ENCODE measurements at regions not wholly inside any gene's neighbourhood (a gene's known extent, or its start where the extent isn't known, plus 50 kb on each side); places are given as distances from the start of the nearest gene placed in this dataset.

- no peak for DNase-seq (ENCODE audit: low read depth)
- TF ChIP-seq CTCF (IDR thresholded peaks at IDR 0.05; ENCODE audit: insufficient read depth, low read length), result no peak
Measured at GRCh38 chr9:3036333-3036700, 192.4 kb upstream of the PUM3 start.

GRCh38 chr9:3035579-3036332 is 191.9 kb upstream of the PUM3 start:
- no peak for DNase-seq (ENCODE audit: low read depth)
- no peak for TF ChIP-seq CTCF (IDR thresholded peaks at IDR 0.05; ENCODE audit: insufficient read depth, low read length)
- H3K4me3 ChIP-seq (ENCODE audit: low read depth, low read length), result no peak overlapping the region

More at GRCh38 chr9:3036333-3036700, 192.4 kb upstream of the PUM3 start:
- no peak overlapping the region for H3K4me3 ChIP-seq (ENCODE audit: low read depth, low read length)

GRCh38 chr9:3032898-3033297 is 189.0 kb upstream of the PUM3 start:
- H3K4me3 ChIP-seq (ENCODE audit: low read depth, low read length), result no peak overlapping the region
- no peak for DNase-seq (ENCODE audit: low read depth)
- TF ChIP-seq CTCF (IDR thresholded peaks at IDR 0.05; ENCODE audit: insufficient read depth, low read length), result no peak

GRCh38 chr9:3028535-3028934 is 184.6 kb upstream of the PUM3 start:
- no peak for TF ChIP-seq CTCF (IDR thresholded peaks at IDR 0.05; ENCODE audit: insufficient read depth, low read length)
- no peak for DNase-seq (ENCODE audit: low read depth)
- H3K4me3 ChIP-seq (ENCODE audit: low read depth, low read length), result no peak overlapping the region

- no peak overlapping the region for H3K4me3 ChIP-seq (ENCODE audit: low read depth, low read length)
- no peak for TF ChIP-seq CTCF (IDR thresholded peaks at IDR 0.05; ENCODE audit: insufficient read depth, low read length)
- DNase-seq (ENCODE audit: low read depth), result no peak
Measured at GRCh38 chr9:3027210-3027609, 183.3 kb upstream of the PUM3 start.

GRCh38 chr9:3023449-3023848 is 179.6 kb upstream of the PUM3 start:
- no peak for TF ChIP-seq CTCF (IDR thresholded peaks at IDR 0.05; ENCODE audit: insufficient read depth, low read length)
- no peak overlapping the region for H3K4me3 ChIP-seq (ENCODE audit: low read depth, low read length)
- DNase-seq (ENCODE audit: low read depth), result no peak
